Spleen (tissue), 7 donors: ENCODE measurements at regions not wholly inside any gene's neighbourhood (a gene's known extent, or its start where the extent isn't known, plus 50 kb on each side); places are given as distances from the start of the nearest gene placed in this dataset.

Source experiments
- POLR2A ChIP-seq, 3 donors: fragments of 450-650 bp; IDR thresholded peaks; one replicate each; pipeline ENCODE4 v1.5.1; 2017; ENCODE audit warnings: antibody characterized with exemption in 3 of 3, mild to moderate bottlenecking in 1 of 3
- POLR2AphosphoS5 ChIP-seq, 3 donors: sonication (generic); formaldehyde crosslinking; IDR thresholded peaks; one replicate each; pipeline ENCODE4 v1.5.1; 2017; ENCODE audit warnings: antibody characterized with exemption in 3 of 3
- TF ChIP-seq, protein P1 (sequence below), 11 experiments: fragments of 200-600 bp in 7 of 11; fragments of 450-650 bp in 4 of 11; sonication (generic) in 4 of 11; IDR thresholded peaks in 8 of 11; conservative IDR thresholded peaks in 3 of 11; 1 replicate in 7 of 11; 2 replicates in 4 of 11; pipeline versions ENCODE4 v1.4.0 to v1.8.0; 2016 to 2021; ENCODE audit warnings: antibody characterized with exemption in 11 of 11, inconsistent platforms in 4 of 11, mild to moderate bottlenecking in 1 of 11
- donor health status: DM: no; HTN: no; CAD: no; lungs with moderate emphysema.
- donor health status: DM: no; HTN: no; CAD: no.
- donor health status: DM: no; HTN: no; CAD: no.

DNA sequence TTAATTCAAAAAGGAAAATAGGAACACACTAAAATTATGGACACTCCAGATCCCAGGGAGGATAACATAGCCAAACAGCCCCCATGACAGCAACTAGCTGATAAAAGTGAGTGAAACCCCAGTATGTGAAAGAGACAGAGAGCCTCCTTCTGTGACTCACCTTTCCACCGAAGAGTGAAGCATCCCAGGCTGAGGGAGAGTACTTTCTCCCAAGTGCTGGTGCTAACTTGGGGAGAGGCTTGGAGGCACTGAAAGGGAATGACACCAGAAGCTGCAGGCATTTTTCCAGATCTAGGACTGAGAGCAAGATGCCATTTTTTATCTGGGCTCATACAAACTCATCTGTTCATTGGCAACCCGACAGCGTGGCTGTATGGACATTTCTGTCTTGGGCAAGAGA, 339.8 kb downstream of the HTR1B start:
- TF ChIP-seq, protein P1, sequence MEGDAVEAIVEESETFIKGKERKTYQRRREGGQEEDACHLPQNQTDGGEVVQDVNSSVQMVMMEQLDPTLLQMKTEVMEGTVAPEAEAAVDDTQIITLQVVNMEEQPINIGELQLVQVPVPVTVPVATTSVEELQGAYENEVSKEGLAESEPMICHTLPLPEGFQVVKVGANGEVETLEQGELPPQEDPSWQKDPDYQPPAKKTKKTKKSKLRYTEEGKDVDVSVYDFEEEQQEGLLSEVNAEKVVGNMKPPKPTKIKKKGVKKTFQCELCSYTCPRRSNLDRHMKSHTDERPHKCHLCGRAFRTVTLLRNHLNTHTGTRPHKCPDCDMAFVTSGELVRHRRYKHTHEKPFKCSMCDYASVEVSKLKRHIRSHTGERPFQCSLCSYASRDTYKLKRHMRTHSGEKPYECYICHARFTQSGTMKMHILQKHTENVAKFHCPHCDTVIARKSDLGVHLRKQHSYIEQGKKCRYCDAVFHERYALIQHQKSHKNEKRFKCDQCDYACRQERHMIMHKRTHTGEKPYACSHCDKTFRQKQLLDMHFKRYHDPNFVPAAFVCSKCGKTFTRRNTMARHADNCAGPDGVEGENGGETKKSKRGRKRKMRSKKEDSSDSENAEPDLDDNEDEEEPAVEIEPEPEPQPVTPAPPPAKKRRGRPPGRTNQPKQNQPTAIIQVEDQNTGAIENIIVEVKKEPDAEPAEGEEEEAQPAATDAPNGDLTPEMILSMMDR (IDR thresholded peaks at IDR 0.05 in 8 of 11, conservative IDR thresholded peaks at IDR 0.05 in 3 of 11), result no peak
- TF ChIP-seq POLR2A (IDR thresholded peaks at IDR 0.05), result no peak
- no peak for TF ChIP-seq POLR2AphosphoS5 (IDR thresholded peaks at IDR 0.05)
